OCI-LY7 (cell line): ENCODE measurements at regions not wholly inside any gene's neighbourhood (a gene's known extent, or its start where the extent isn't known, plus 50 kb on each side); places are given as distances from the start of the nearest gene placed in this dataset.

Experiments
- BruUV-seq: library from RNA; stranded (reverse); fragments of 400-500 nt; replicated peaks from 2 replicates; lab custom pipeline; 2021; lab: Mats Ljungman, UMichigan
- CTCF ChIA-PET: fragments of 300-600 bp; sonication (Branson Sonifier 250); formaldehyde crosslinking; loops from one replicate; lab custom pipeline; 2022; ENCODE audit warnings: antibody characterized with exemption; ENCODE audit not compliant: unreplicated experiment; lab: Charles Lee
- POLR2A ChIA-PET: fragments of 300-600 bp; sonication (Branson Sonifier 250); formaldehyde crosslinking; loops from one replicate; lab custom pipeline; 2022; ENCODE audit warnings: antibody characterized with exemption; lab: Charles Lee
- DNase-seq: peaks from one replicate; pipeline ENCODE4 v3.0.0-alpha.2; 2015; ENCODE audit warnings: low spot score
- H2AFZ ChIP-seq: fragments of 200-600 bp; sonication (generic), shearing (Covaris generic); 2 replicates; pipeline ENCODE4 v1.6.1; 2014; ENCODE audit warnings: mild to moderate bottlenecking, antibody characterized with exemption, low read length, moderate library complexity
- H3K27ac ChIP-seq: fragments of 200-600 bp; sonication (generic); 2 replicates; pipeline ENCODE4 v1.5.1; 2014; ENCODE audit warnings: mixed run types, low read depth, mild to moderate bottlenecking, moderate library complexity, low read length, inconsistent platforms; ENCODE audit not compliant: poor library complexity, severe bottlenecking
- H3K36me3 ChIP-seq: fragments of 200-600 bp; sonication (generic); 2 replicates; pipeline ENCODE4 v1.6.1; 2014; ENCODE audit warnings: mild to moderate bottlenecking, antibody characterized with exemption, low read length, moderate library complexity, mixed read lengths; ENCODE audit not compliant: insufficient read depth
- H3K4me1 ChIP-seq: fragments of 200-600 bp; sonication (generic); 2 replicates; pipeline ENCODE4 v1.5.1; 2014; ENCODE audit warnings: mild to moderate bottlenecking, low read length; ENCODE audit not compliant: insufficient read depth, poor library complexity, severe bottlenecking
- H3K4me2 ChIP-seq: fragments of 200-600 bp; sonication (generic); 2 replicates; pipeline ENCODE4 v1.6.1; 2014; ENCODE audit warnings: mild to moderate bottlenecking, low read length
- H3K4me3 ChIP-seq: fragments of 200-600 bp; sonication (generic); 2 replicates; pipeline ENCODE4 v1.5.1; 2014; ENCODE audit warnings: mild to moderate bottlenecking, low read depth, low read length; ENCODE audit not compliant: poor library complexity, severe bottlenecking
- H3K79me2 ChIP-seq: fragments of 200-600 bp; sonication (generic); 2 replicates; pipeline ENCODE4 v1.6.1; 2016; ENCODE audit warnings: low read depth, mild to moderate bottlenecking, low read length, moderate library complexity, mixed read lengths; ENCODE audit not compliant: insufficient read depth
- H3K9me2 ChIP-seq: fragments of 200-600 bp; sonication (generic); 2 replicates; pipeline ENCODE4 v1.6.1; 2016; ENCODE audit warnings: mild to moderate bottlenecking, low read length, mixed read lengths; ENCODE audit not compliant: insufficient read depth
- H3K9me3 ChIP-seq: fragments of 200-600 bp; sonication (generic); 2 replicates; pipeline ENCODE4 v1.6.1; 2014; ENCODE audit warnings: mild to moderate bottlenecking, mixed run types, low read length, mixed read lengths
- H4K20me1 ChIP-seq: fragments of 200-600 bp; sonication (generic); 2 replicates; pipeline ENCODE4 v1.6.1; 2014; ENCODE audit warnings: mild to moderate bottlenecking, antibody characterized with exemption, low read length, moderate library complexity, mixed read lengths; ENCODE audit not compliant: insufficient read depth
- CTCF ChIP-seq: fragments of 200-600 bp; sonication (generic); conservative IDR thresholded peaks from 2 replicates; pipeline ENCODE4 v1.5.1; 2014; ENCODE audit warnings: mild to moderate bottlenecking, antibody characterized with exemption, low read length, moderate library complexity, mixed read lengths
- EZH2phosphoT487 ChIP-seq: fragments of 200-600 bp; sonication (generic); IDR thresholded peaks from 2 replicates; pipeline ENCODE4 v1.6.1; 2018; ENCODE audit warnings: low read depth, borderline replicate concordance, mild to moderate bottlenecking, mixed run types, antibody characterized with exemption, low read length, moderate library complexity, mixed read lengths
- intact Hi-C: fragments of 100-400 bp; cut with micrococcal nuclease; formaldehyde crosslinking; loops from one replicate; pipeline ENCODE4 v1.10.0; 2022; ENCODE audit not compliant: unreplicated experiment

- no peaks in the 10 kb centered on the region for H4K20me1 ChIP-seq
- BruUV-seq = no TSS peak
- TF ChIP-seq CTCF = no peak
- no peak for TF ChIP-seq EZH2phosphoT487
- intact Hi-C loops = no loop called here
- H3K27ac ChIP-seq = no peak overlapping the region
- H3K79me2 ChIP-seq = no peaks in the 10 kb centered on the region
- H3K9me3 ChIP-seq = no peaks in the 10 kb centered on the region
- H3K4me1 ChIP-seq = no peaks in the 10 kb centered on the region
- no peak overlapping the region for H2AFZ ChIP-seq
- no peak overlapping the region for H3K4me3 ChIP-seq
- no peaks in the 10 kb centered on the region for H3K9me2 ChIP-seq
- POLR2A ChIA-PET = no interaction called here
- no peak for DNase-seq
- CTCF ChIA-PET = no interaction called here
- H3K36me3 ChIP-seq = no peaks in the 10 kb centered on the region
- H3K4me2 ChIP-seq = no peak overlapping the region
Observed at GRCh38 chr15:96230526-96231181, 99.8 kb upstream of the NR2F2 start.

DNA sequence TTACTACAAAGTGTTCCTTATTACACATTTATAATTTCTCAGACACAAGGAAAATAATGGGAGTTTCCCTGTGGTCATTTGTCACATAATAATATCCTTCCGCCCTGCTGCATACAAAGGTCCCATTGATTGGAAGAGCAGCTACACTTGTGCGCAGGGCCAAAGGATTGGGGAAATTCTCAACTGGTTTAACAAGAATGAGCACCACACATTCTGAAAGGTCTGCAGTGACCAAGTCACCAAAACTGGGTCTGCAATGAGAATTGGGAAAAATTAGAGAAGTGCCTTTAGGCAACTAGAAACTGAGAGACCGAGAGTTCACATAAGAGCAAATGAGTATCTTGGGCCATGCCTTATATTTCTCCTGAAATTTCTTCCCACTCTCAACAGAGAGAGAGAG, 98.2 kb upstream of the NR2F2 start:
- no peaks in the 10 kb centered on the region for H3K4me1 ChIP-seq
- no peak for DNase-seq
- ChIA-PET POLR2A (no interaction called here), CTCF (no interaction called here)
- no peaks in the 10 kb centered on the region for H3K79me2 ChIP-seq
- intact Hi-C loops = no loop called here
- H3K27ac ChIP-seq = no peak overlapping the region
- no peak overlapping the region for H3K4me3 ChIP-seq
- no peaks in the 10 kb centered on the region for H4K20me1 ChIP-seq
- H2AFZ ChIP-seq = no peak overlapping the region
- no peaks in the 10 kb centered on the region for H3K36me3 ChIP-seq
- H3K4me2 ChIP-seq = no peak overlapping the region
- no peaks in the 10 kb centered on the region for H3K9me3 ChIP-seq
- BruUV-seq = no TSS peak
- TF ChIP-seq EZH2phosphoT487 (no peak), CTCF (no peak)
- H3K9me2 ChIP-seq = no peaks in the 10 kb centered on the region

DNA sequence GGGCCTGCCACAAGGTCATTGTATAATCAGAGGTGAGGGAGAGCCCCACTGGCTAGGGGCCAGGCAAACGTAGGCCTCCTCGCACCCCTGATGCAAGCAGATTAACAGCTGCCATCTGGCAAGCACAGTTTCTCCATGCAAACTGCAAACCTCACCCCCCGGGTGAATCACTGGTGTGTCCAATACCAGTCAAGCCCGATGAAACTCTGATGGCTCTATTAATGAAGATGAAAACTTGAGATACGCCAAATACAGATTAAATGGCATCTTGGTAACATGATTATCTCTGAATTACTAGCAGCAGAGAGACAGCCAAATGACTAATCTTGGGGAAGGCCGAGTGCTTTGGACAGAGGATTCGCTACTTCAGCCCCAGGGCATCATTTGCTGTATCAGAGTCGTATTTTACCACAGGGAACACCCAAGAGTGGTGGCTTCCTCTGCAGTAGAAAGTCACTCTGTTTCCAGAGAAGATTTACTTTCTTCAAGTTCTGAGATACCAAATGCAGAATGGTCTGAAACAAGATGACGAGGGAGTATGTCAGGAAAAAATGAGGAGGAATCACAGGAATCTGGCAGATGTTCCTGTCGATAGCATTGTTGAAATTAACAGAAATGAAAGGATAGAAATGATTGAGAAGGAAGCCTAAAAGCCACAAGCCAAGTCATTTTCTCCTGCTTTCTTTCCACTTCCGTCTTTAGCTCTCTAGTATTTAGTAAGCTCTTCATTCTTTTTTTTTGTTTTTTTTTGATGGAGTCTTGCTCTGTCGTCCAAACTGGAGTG, 96.2 kb upstream of the NR2F2 start:
- Histone ChIP-seq H3K9me3 (no peaks in the 10 kb centered on the region), H3K4me3 (no peak overlapping the region), H3K4me1 (no peaks in the 10 kb centered on the region), H3K36me3 (no peaks in the 10 kb centered on the region), H2AFZ (no peak overlapping the region), H4K20me1 (no peaks in the 10 kb centered on the region), H3K79me2 (no peaks in the 10 kb centered on the region), H3K4me2 (no peak overlapping the region), H3K27ac (no peak overlapping the region), H3K9me2 (no peaks in the 10 kb centered on the region)
- TF ChIP-seq EZH2phosphoT487 = no peak
- no peak for TF ChIP-seq CTCF
- CTCF ChIA-PET = no interaction called here
- no TSS peak for BruUV-seq
- DNase-seq = no peak
- POLR2A ChIA-PET = no interaction called here
- intact Hi-C loops = no loop called here
